Mesenchymal stem cell (in vitro differentiated cells and primary cell): ENCODE measurements at regions not wholly inside any gene's neighbourhood (a gene's known extent, or its start where the extent isn't known, plus 50 kb on each side); places are given as distances from the start of the nearest gene placed in this dataset.

Experiments
- DNase-seq: peaks from one replicate; pipeline ENCODE4 v3.0.0-alpha.2; 2013
- H2AFZ ChIP-seq: one replicate; pipeline ENCODE4 v1.6.1; 2013; ENCODE audit warnings: low read depth, mild to moderate bottlenecking, control low read depth, inconsistent platforms, low read length, moderate library complexity
- H2AK5ac ChIP-seq: 2 replicates; pipeline ENCODE4 v1.6.1; 2013; ENCODE audit warnings: low read length, moderate library complexity, mild to moderate bottlenecking, inconsistent platforms; ENCODE audit not compliant: severe bottlenecking
- H2BK120ac ChIP-seq: one replicate; pipeline ENCODE4 v1.6.1; 2013; ENCODE audit warnings: low read depth, mild to moderate bottlenecking, inconsistent platforms, low read length, moderate library complexity
- H2BK12ac ChIP-seq, 2 experiments: one replicate each; pipeline ENCODE4 v1.6.1; 2013; ENCODE audit warnings: inconsistent platforms in 2 of 2, low read length in 2 of 2, mild to moderate bottlenecking in 2 of 2, moderate library complexity in 2 of 2, control low read depth in 1 of 2
- H2BK15ac ChIP-seq: one replicate; pipeline ENCODE4 v1.6.1; 2013; ENCODE audit warnings: mild to moderate bottlenecking, low read depth, inconsistent platforms; ENCODE audit not compliant: poor library complexity, severe bottlenecking
- H2BK5ac ChIP-seq: 2 replicates; pipeline ENCODE4 v1.6.1; 2013; ENCODE audit warnings: low read depth, mild to moderate bottlenecking, low read length, control low read depth, inconsistent platforms; ENCODE audit not compliant: poor library complexity, severe bottlenecking
- H3K14ac ChIP-seq, 2 experiments: one replicate each; pipeline ENCODE4 v1.6.1; 2013; ENCODE audit warnings: inconsistent platforms in 2 of 2, low read length in 2 of 2, control low read depth in 1 of 2, mild to moderate bottlenecking in 1 of 2, moderate library complexity in 1 of 2
- H3K18ac ChIP-seq, 2 experiments: one replicate each; pipeline ENCODE4 v1.6.1; 2013; ENCODE audit warnings: inconsistent platforms in 2 of 2, low read length in 2 of 2, control low read depth in 1 of 2, low read depth in 1 of 2, mild to moderate bottlenecking in 1 of 2
- H3K23ac ChIP-seq, 2 experiments: one replicate each; pipeline ENCODE4 v1.6.1; 2013; ENCODE audit warnings: inconsistent platforms in 2 of 2, low read length in 2 of 2, mild to moderate bottlenecking in 2 of 2, moderate library complexity in 2 of 2, control low read depth in 1 of 2
- H3K27ac ChIP-seq: 2 replicates; pipeline ENCODE4 v1.5.1; 2013; ENCODE audit warnings: mild to moderate bottlenecking, moderate library complexity, low read length, control low read depth, inconsistent platforms; ENCODE audit not compliant: poor library complexity, severe bottlenecking
- H3K27me3 ChIP-seq, 2 experiments: 2 replicates each; pipeline versions ENCODE4 v1.6.1 to v1.7.0; 2013; ENCODE audit warnings: low read length in 2 of 2, mild to moderate bottlenecking in 2 of 2, moderate library complexity in 2 of 2, control low read depth in 1 of 2, inconsistent platforms in 1 of 2; ENCODE audit not compliant: control insufficient read depth in 1 of 2, insufficient read depth in 1 of 2
- H3K36me3 ChIP-seq, 2 experiments: 2 replicates each; pipeline versions ENCODE4 v1.6.1 to v1.7.0; 2013; ENCODE audit warnings: low read length in 2 of 2, control low read depth in 1 of 2, inconsistent platforms in 1 of 2, low read depth in 1 of 2, mild to moderate bottlenecking in 1 of 2; ENCODE audit not compliant: insufficient read depth in 2 of 2, control insufficient read depth in 1 of 2
- H3K4ac ChIP-seq, 2 experiments: one replicate each; pipeline ENCODE4 v1.6.1; 2013; ENCODE audit warnings: inconsistent platforms in 2 of 2, low read length in 2 of 2, mild to moderate bottlenecking in 2 of 2, moderate library complexity in 2 of 2, control low read depth in 1 of 2, low read depth in 1 of 2
- H3K4me1 ChIP-seq: 2 replicates; pipeline ENCODE4 v1.6.1; 2013; ENCODE audit warnings: low read depth, low read length, control low read depth; ENCODE audit not compliant: control insufficient read depth, insufficient read depth
- H3K4me2 ChIP-seq: 2 replicates; pipeline ENCODE4 v1.6.1; 2013; ENCODE audit warnings: low read length, mild to moderate bottlenecking, inconsistent platforms; ENCODE audit not compliant: poor library complexity, severe bottlenecking
- H3K4me3 ChIP-seq, 2 experiments: 2 replicates each; pipeline versions ENCODE4 v1.5.1 to v1.7.0; 2013; ENCODE audit warnings: low read length in 2 of 2, mild to moderate bottlenecking in 2 of 2, control low read depth in 1 of 2, low read depth in 1 of 2; ENCODE audit not compliant: insufficient read depth in 1 of 2
- H3K79me1 ChIP-seq: replicated peaks from 2 replicates; pipeline ENCODE4 v1.6.1; 2013; ENCODE audit warnings: mild to moderate bottlenecking, control low read depth, low read length, inconsistent platforms; ENCODE audit not compliant: poor library complexity, severe bottlenecking
- H3K9ac ChIP-seq: 2 replicates; pipeline ENCODE4 v1.7.0; 2013; ENCODE audit warnings: mild to moderate bottlenecking, low read length, moderate library complexity
- H3K9me3 ChIP-seq: 2 replicates; pipeline ENCODE4 v1.7.0; 2013; ENCODE audit warnings: mild to moderate bottlenecking, low read length; ENCODE audit not compliant: control insufficient read depth
- H4K8ac ChIP-seq: one replicate; pipeline ENCODE4 v1.6.1; 2013; ENCODE audit warnings: inconsistent platforms, mild to moderate bottlenecking, low read length, moderate library complexity
- H4K91ac ChIP-seq: one replicate; pipeline ENCODE4 v1.6.1; 2013; ENCODE audit warnings: mild to moderate bottlenecking, low read length, inconsistent platforms
- WGBS: methylation state at CpG from one replicate; pipeline ENCODE4 v1.1.7; 2013; ENCODE audit warnings: mixed read lengths; 5-methylcytosine and 5-hydroxymethylcytosine counted together

- Histone ChIP-seq H2AK5ac (no peak overlapping the region), H3K27ac (no peak overlapping the region), H3K27me3 (no peaks in the 10 kb centered on the region), H3K4me3 (no peak overlapping the region), H2BK15ac (no peak overlapping the region), H3K4me1 (peaks cover 6% of the 10 kb centered on the region), H2BK120ac (no peak overlapping the region), H3K4ac (no peak overlapping the region), H2BK12ac (no peak overlapping the region), H3K14ac (no peak overlapping the region), H3K9me3 (no peaks in the 10 kb centered on the region), H3K36me3 (no peaks in the 10 kb centered on the region), H4K91ac (no peak overlapping the region), H3K79me1 (no peaks in the 10 kb centered on the region), H3K4me2 (no peak overlapping the region), H3K9ac (no peak overlapping the region), H4K8ac (no peak overlapping the region), H3K18ac (no peak overlapping the region), H2BK5ac (no peak overlapping the region), H3K23ac (no peak overlapping the region), H2AFZ (no peak overlapping the region)
- no peak for DNase-seq
- WGBS, result 98% methylated on average over 4 of the region's 4 CpGs
These were observed 523.2 kb downstream of the TNS1 start for GRCh38 chr2:217479566-217479965.

GRCh38 chr2:217478831-217479455 lies 523.9 kb downstream of the TNS1 start:
- no peaks in the 10 kb centered on the region for H3K79me1 ChIP-seq
- no peak overlapping the region for H3K27ac ChIP-seq
- no peak overlapping the region for H3K9ac ChIP-seq
- H2AFZ ChIP-seq, result no peak overlapping the region
- no peak overlapping the region for H4K91ac ChIP-seq
- H3K9me3 ChIP-seq, result no peaks in the 10 kb centered on the region
- H3K4me1 ChIP-seq, result peaks cover 6% of the 10 kb centered on the region
- H3K4me2 ChIP-seq, result no peak overlapping the region
- no peak overlapping the region for H2BK12ac ChIP-seq
- H4K8ac ChIP-seq, result no peak overlapping the region
- H3K4ac ChIP-seq, result no peak overlapping the region
- H3K14ac ChIP-seq, result no peak overlapping the region
- no peak overlapping the region for H3K4me3 ChIP-seq
- H2BK5ac ChIP-seq, result no peak overlapping the region
- no peak overlapping the region for H2BK15ac ChIP-seq
- H2AK5ac ChIP-seq, result no peak overlapping the region
- no peak for DNase-seq
- 46% methylated on average over 9 of the region's 9 CpGs for WGBS
- H3K18ac ChIP-seq, result no peak overlapping the region
- H3K27me3 ChIP-seq, result no peaks in the 10 kb centered on the region
- no peak overlapping the region for H2BK120ac ChIP-seq
- no peaks in the 10 kb centered on the region for H3K36me3 ChIP-seq
- H3K23ac ChIP-seq, result no peak overlapping the region

- Histone ChIP-seq H3K27me3 (no peaks in the 10 kb centered on the region), H3K9ac (no peak overlapping the region), H3K14ac (no peak overlapping the region), H3K9me3 (no peaks in the 10 kb centered on the region), H3K4me2 (no peak overlapping the region), H3K79me1 (no peaks in the 10 kb centered on the region), H3K18ac (no peak overlapping the region), H2AFZ (no peak overlapping the region), H2AK5ac (no peak overlapping the region), H3K4ac (no peak overlapping the region), H4K8ac (no peak overlapping the region), H3K4me1 (peaks cover 6% of the 10 kb centered on the region), H3K23ac (no peak overlapping the region), H4K91ac (no peak overlapping the region), H2BK12ac (no peak overlapping the region), H2BK5ac (no peak overlapping the region), H3K36me3 (no peaks in the 10 kb centered on the region), H3K27ac (no peak overlapping the region), H3K4me3 (no peak overlapping the region), H2BK15ac (no peak overlapping the region), H2BK120ac (no peak overlapping the region)
- DNase-seq, result no peak
These were observed 525.2 kb downstream of the TNS1 start for GRCh38 chr2:217477583-217477982.

- Histone ChIP-seq H3K9ac (no peak overlapping the region), H3K79me1 (no peaks in the 10 kb centered on the region), H2BK120ac (no peak overlapping the region), H3K27me3 (no peaks in the 10 kb centered on the region), H2AFZ (no peak overlapping the region), H3K4me2 (no peak overlapping the region), H3K36me3 (no peaks in the 10 kb centered on the region), H2AK5ac (no peak overlapping the region), H3K4me3 (no peak overlapping the region), H3K18ac (no peak overlapping the region), H2BK12ac (no peak overlapping the region), H3K4me1 (peaks cover 6% of the 10 kb centered on the region), H4K8ac (no peak overlapping the region), H2BK15ac (no peak overlapping the region), H3K23ac (no peak overlapping the region), H3K14ac (no peak overlapping the region), H3K9me3 (no peaks in the 10 kb centered on the region), H3K27ac (no peak overlapping the region), H3K4ac (no peak overlapping the region), H2BK5ac (no peak overlapping the region), H4K91ac (no peak overlapping the region)
- WGBS, result 92% methylated on average over 4 of the region's 4 CpGs
- DNase-seq, result no peak
These were observed 527.0 kb downstream of the TNS1 start for GRCh38 chr2:217475791-217476190.
